HG02885 (cell line): ENCODE measurements at regions not wholly inside any gene's neighbourhood (a gene's known extent, or its start where the extent isn't known, plus 50 kb on each side); places are given as distances from the start of the nearest gene placed in this dataset.

ENCODE experiments used
- ATAC-seq: cut with Tn5 transposase; IDR thresholded peaks from one replicate; pipeline ENCODE4 v1.9.1; 2021; ENCODE audit warnings: mild to moderate bottlenecking; ENCODE audit not compliant: unreplicated experiment, poor library complexity

GRCh38 chr10:117698809-117699208, 156.3 kb downstream of the EMX2 start:
- ATAC-seq = no peak

DNA sequence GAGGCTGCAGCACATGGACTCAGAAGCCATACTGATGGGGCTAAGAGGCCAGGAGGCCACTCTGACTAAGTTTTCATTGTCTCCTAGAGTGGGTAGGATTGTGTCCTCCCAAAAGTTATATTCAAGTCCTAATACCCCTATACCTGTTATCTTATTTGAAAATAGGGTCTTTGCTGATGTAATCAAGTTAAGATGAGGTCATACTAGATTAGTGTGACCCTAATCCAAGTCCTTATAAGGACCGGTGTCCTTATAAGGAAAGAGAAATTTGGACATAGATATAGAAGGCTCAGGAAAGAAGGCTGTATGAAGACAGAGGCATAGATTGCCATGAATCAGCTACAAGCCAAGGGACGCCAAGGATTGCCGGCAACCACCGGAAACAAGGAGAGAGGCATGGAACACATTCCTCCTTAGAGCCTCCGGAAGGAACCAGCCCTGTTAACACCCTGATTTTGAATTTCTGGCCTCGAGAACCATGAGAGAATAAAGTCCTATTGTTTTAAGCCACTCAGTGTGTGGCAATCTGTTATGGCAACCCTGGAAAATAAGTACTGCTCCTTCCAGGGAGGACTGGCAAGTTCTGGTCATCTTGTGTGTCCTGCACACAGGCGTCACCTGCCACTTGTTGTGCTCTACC, 157.0 kb downstream of the EMX2 start:
- ATAC-seq = no peak

DNA sequence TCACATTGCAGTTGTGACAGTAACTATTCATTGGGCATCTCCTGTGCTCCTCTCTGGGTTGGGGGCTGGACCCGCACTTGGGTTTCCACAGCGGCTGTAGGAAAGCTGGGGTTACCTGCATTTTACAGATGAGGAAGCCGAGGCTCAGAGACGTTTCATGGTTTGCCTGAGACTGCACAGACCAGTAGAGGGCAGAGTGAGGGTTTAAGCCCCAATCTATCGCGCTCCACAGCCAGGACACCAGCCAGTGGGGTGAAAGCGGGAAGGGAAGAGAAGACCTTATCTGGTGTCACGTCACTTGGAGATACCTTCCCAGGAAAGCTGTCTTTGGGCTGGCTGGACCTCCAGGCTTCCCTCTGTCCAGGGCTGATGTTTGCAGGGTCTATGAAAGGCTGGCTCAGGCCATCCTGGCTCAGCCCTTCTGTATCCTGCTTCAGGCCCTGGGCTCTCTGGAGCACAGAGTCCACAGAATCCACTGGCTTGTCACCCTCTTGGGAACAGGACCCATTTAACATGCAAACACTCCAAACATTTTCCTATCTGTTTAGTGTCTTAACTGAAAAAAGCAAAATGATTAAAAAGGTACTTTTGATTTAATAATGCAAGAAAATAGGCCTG, 167.7 kb downstream of the EMX2 start:
- no peak for ATAC-seq

- no peak for ATAC-seq
Measured at GRCh38 chr10:117716889-117717288, 174.3 kb downstream of the EMX2 start.

GRCh38 chr10:117718986-117719920, 176.7 kb downstream of the EMX2 start:
- no peak for ATAC-seq

GRCh38 chr10:117720931-117721835, 178.6 kb downstream of the EMX2 start:
- no peak for ATAC-seq

GRCh38 chr10:117721873-117722272, 179.3 kb downstream of the EMX2 start:
- no peak for ATAC-seq

GRCh38 chr10:117723343-117723742, 180.8 kb downstream of the EMX2 start:
- no peak for ATAC-seq

GRCh38 chr10:117725993-117726392, 183.4 kb downstream of the EMX2 start:
- no peak for ATAC-seq

DNA sequence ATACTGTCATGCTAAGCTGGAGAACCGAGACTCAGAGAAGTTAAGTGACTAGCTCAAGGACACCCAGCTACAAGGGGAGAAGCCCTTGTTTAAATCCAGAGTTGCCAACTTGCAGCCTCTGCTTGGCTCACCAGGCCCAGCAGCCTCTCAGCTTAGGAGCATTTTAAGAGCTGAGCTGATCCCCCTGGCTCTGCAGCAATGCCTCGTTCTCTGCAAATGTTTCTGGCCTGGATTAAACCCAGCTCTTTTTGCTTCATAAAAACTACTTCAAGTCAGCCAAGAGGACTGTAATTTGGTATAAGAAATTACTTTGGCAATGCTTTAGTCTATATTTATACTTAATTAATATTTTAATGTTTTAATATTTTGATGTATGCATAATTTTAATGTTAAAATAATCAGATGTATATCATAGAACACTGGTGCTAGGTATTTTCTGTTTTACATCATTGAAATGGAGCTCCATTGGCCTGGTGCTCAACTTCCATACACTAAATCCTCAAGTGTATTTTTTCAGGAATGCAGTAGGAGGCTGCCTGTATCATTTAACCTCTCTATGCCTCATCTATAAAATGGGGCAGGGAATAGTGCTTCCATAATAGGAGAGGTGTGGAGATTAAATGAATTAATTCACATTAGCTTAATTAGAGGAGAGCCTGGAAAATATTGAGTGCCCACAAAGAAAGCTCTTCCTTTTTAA, 184.2 kb downstream of the EMX2 start:
- no peak for ATAC-seq

DNA sequence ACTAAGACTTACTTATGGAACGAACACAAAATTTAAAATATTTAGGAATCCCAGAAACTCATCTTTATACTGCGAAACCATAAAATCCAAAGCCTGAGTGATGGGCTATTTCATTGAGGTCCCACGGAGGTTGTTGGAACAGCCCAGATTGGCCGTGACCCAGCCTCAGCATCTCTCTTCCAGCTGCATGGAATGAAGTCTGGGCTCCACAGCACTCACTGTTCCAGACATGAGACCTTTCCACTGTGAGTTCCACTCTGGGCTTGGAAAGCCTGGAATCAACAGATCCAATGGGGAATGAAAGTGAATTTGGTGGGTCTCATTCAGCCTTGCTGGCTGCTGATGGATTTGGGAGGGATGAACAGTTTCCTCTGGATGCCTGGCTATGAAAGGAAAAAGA, 184.9 kb downstream of the EMX2 start:
- ATAC-seq = no peak

GRCh38 chr10:117728087-117728486, 185.5 kb downstream of the EMX2 start:
- ATAC-seq = no peak

DNA sequence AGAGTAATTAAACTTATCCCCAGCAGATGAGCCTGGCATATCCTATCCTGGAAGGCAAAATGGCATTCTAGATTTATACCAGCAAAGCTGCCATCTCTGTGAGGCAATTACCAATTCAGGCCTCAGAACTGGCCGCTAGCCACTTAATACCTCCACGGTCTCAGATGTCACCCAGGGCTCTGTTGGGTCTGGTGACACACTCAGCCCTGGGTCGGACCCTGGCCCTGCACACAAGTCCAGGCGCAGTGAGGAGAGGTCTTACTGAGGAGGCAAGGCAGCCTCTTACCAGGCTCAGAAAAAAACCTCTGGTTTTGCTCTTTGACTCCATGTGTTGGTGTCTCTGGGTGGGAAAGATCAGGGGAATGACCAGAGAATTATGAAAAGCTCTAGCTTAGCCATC, 186.6 kb downstream of the EMX2 start:
- no peak for ATAC-seq

GRCh38 chr10:117731121-117731791, 188.7 kb downstream of the EMX2 start:
- no peak for ATAC-seq

DNA sequence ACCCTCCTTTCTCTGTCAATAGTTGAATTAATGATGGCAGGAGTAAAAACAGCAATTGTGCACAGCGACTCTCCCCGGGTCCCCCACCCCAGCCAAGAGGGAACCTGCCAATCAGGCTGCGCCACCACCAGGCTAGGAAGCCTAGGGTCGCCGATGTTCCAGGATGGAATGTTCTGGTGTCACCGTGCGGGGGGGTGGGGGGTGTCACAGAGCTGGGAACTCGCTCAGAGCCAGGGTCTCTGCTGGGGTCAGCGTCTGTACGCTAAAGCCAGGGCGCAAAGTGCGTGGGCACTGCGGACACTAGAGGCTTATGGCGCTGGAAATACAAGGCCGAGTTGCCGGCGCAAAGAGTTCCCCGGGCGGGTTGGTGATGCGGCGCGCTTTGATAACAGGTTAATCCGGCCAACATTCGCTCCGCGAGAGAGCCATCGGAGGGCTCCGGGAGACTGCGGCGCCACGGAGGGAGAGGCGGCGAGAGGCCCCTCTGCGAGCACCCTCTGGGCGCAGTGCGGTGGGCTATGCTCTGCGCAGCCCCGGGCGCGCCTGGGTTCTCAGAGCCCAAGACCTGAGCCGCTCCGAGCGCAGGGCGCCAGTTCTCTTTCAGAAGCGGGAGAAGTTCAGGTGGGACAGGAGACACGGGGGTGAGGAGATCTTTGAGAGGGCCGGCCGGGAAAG, 192.3 kb downstream of the EMX2 start:
- ATAC-seq = no peak

GRCh38 chr10:117736655-117737054, 194.1 kb downstream of the EMX2 start:
- no peak for ATAC-seq

- no peak for ATAC-seq
Measured at GRCh38 chr10:117740088-117740487, 197.5 kb downstream of the EMX2 start.

GRCh38 chr10:117740691-117741222, 198.2 kb downstream of the EMX2 start:
- ATAC-seq = no peak
